PFSK-1 (cell line): ENCODE measurements at regions not wholly inside any gene's neighbourhood (a gene's known extent, or its start where the extent isn't known, plus 50 kb on each side); places are given as distances from the start of the nearest gene placed in this dataset.

Experiments used
- FOXP2 ChIP-seq: optimal IDR thresholded peaks from 2 replicates; pipeline ENCODE3; 2011; ENCODE audit warnings: borderline replicate concordance, control low read depth, inconsistent platforms; ENCODE audit not compliant: insufficient read depth; ENCODE audit errors: extremely low read length, extremely low read depth
- POLR2AphosphoS5 ChIP-seq: IDR thresholded peaks from 2 replicates; pipeline ENCODE4 v1.6.1; 2012; ENCODE audit warnings: low read depth, mild to moderate bottlenecking, control low read depth, low read length, moderate library complexity
- REST ChIP-seq, 2 experiments: IDR thresholded peaks; 2 replicates each; pipeline versions ENCODE4 v1.6.1 to v1.8.0; 2011 to 2012; ENCODE audit warnings: low read depth in 2 of 2, low read length in 2 of 2, control low read depth in 1 of 2, inconsistent platforms in 1 of 2, mild to moderate bottlenecking in 1 of 2, moderate library complexity in 1 of 2; ENCODE audit not compliant: insufficient read depth in 1 of 2
- SIN3A ChIP-seq: IDR thresholded peaks from 2 replicates; pipeline ENCODE4 v1.6.1; 2012; ENCODE audit warnings: mild to moderate bottlenecking, low read length, moderate library complexity, borderline replicate concordance; ENCODE audit not compliant: insufficient read depth
- TAF1 ChIP-seq: IDR thresholded peaks from 2 replicates; pipeline ENCODE4 v1.6.1; 2012; ENCODE audit warnings: low read length, control low read depth, borderline replicate concordance; ENCODE audit not compliant: insufficient read depth

- TF ChIP-seq SIN3A (no peak), FOXP2 (no peak), POLR2AphosphoS5 (no peak), TAF1 (no peak), REST (IDR thresholded peaks at IDR 0.05; ENCODE audit: insufficient read depth in 1 of 2, low read depth in 2 of 2, low read length in 2 of 2) (no peak)
These were observed 67.2 kb downstream of the BUB3 start for GRCh38 chr10:123221418-123221817.

GRCh38 chr10:123222832-123223231 is 68.6 kb downstream of the BUB3 start:
- TF ChIP-seq POLR2AphosphoS5: no peak
- no peak for TF ChIP-seq FOXP2
- TF ChIP-seq TAF1: no peak
- no peak for TF ChIP-seq SIN3A
- no peak for TF ChIP-seq REST (IDR thresholded peaks at IDR 0.05; ENCODE audit: insufficient read depth in 1 of 2, low read depth in 2 of 2, low read length in 2 of 2)

GRCh38 chr10:123227706-123228105 is 73.5 kb downstream of the BUB3 start:
- no peak for TF ChIP-seq SIN3A
- TF ChIP-seq REST (IDR thresholded peaks at IDR 0.05; ENCODE audit: insufficient read depth in 1 of 2, low read depth in 2 of 2, low read length in 2 of 2): no peak
- TF ChIP-seq FOXP2: no peak
- TF ChIP-seq TAF1: no peak

- no peak for TF ChIP-seq FOXP2
- no peak for TF ChIP-seq REST (IDR thresholded peaks at IDR 0.05; ENCODE audit: insufficient read depth in 1 of 2, low read depth in 2 of 2, low read length in 2 of 2)
- TF ChIP-seq POLR2AphosphoS5: no peak
- no peak for TF ChIP-seq TAF1
These were observed 75.9 kb downstream of the BUB3 start for GRCh38 chr10:123229927-123230630.

- TF ChIP-seq POLR2AphosphoS5: no peak
These were observed 81.9 kb downstream of the BUB3 start for GRCh38 chr10:123236126-123236525.
